HG03064 (cell line): ENCODE measurements at regions not wholly inside any gene's neighbourhood (a gene's known extent, or its start where the extent isn't known, plus 50 kb on each side); places are given as distances from the start of the nearest gene placed in this dataset.

Experiments used
- ATAC-seq: cut with Tn5 transposase; IDR thresholded peaks from one replicate; pipeline ENCODE4 v1.9.1; 2021; ENCODE audit warnings: low read depth; ENCODE audit not compliant: unreplicated experiment

- no peak for ATAC-seq
Observed at GRCh38 chr2:128368437-128369107, 49.9 kb upstream of the HS6ST1 start.

DNA sequence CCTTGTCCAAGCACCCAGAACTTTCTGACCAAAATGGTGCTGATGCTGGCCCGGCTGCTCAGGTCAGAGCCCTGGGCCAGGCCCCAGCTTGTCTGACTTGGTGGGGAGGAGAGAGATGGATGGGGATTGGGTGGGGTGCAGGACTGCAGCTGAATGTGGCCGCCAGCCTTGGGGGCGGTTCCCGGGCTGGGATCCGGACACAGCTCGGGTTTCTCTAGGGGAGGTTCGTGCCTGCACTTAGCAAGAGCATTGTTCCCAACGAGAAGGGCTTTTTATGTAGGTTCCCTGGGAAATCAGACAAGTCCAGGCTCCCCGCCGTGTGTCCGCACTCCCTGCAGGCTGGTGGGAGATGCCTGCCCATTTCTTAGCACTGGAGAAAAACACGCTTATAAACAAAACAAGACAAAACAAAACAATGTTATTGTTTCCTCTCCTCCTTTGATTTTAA lies 50.5 kb upstream of the HS6ST1 start:
- no peak for ATAC-seq

DNA sequence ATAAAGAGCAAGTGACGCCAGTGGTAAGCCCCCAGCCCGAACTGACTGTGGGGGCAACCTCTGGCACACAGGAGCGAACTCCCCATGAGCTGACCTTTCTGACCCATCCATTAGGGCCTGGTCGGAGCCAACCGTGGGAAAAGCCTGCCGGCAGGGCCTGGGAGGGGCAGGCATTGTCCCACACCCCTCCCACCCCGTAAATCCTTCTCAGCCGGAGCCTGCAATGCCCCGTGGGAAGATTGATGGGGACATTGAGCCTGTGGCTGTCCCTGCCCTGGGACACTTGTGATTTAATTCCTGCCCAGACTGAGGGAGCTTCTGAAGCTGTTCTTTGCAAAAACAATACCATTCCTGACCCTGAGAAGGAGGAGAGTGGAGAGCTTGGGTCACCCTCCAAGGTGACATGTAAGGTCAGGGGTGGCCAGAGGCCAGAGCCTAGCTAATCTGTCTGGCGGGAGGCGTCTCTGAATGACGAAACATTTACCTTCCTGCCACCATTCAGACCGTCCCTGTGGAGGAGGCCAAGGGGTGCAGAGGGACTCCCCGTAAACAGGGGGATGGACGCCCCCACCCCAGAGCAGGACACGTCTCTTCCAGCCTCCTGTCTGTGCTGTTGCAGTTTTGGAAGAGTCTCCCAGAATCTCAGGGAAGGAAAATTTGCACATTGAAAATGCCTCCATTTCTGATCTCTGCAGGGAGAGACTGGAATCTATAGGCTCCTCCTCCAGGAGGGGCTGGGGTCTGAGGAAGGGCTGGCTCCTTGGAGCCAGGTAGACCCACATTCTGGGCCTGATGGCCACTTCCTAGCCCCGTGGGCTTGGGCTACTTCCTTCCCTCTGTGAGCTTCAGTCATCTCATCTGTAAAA lies 51.2 kb upstream of the HS6ST1 start:
- ATAC-seq, result no peak

GRCh38 chr2:128370468-128371247 lies 52.0 kb upstream of the HS6ST1 start:
- ATAC-seq, result no peak

- no peak for ATAC-seq
Observed at GRCh38 chr2:128371248-128371630, 52.6 kb upstream of the HS6ST1 start.

- no peak for ATAC-seq
Observed at GRCh38 chr2:128371648-128372345, 53.1 kb upstream of the HS6ST1 start.

- ATAC-seq, result no peak
Observed at GRCh38 chr2:128372621-128373341, 54.1 kb upstream of the HS6ST1 start.

- no peak for ATAC-seq
Observed at GRCh38 chr2:128373451-128374000, 54.9 kb upstream of the HS6ST1 start.

- ATAC-seq, result no peak
Observed at GRCh38 chr2:128374001-128374710, 55.5 kb upstream of the HS6ST1 start.

GRCh38 chr2:128374711-128375413 lies 56.2 kb upstream of the HS6ST1 start:
- no peak for ATAC-seq

DNA sequence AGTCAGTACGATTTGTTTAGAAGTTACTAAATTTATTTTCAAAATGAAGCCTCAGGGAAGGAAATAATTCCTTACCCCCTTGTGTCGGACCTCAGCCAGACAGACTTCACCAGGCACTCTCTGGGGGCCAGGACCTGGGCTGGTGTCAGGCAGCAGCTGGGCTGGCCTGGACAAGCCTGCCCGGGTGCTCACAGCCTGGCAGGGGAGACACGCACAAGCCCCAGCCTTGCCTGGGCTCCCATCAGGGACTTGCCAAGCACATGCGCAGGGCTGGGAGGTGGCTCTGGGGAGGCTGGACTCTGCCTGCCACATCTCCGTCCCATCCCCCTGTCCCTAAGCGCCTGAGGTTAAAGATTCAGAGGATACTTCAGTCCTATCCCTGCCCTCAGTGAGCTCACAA lies 56.8 kb upstream of the HS6ST1 start:
- ATAC-seq, result no peak

GRCh38 chr2:128376241-128377041 lies 57.8 kb upstream of the HS6ST1 start:
- ATAC-seq, result no peak

- no peak for ATAC-seq
Observed at GRCh38 chr2:128377071-128377910, 58.6 kb upstream of the HS6ST1 start.

- no peak for ATAC-seq
Observed at GRCh38 chr2:128378231-128379020, 59.8 kb upstream of the HS6ST1 start.

GRCh38 chr2:128379021-128380015 lies 60.6 kb upstream of the HS6ST1 start:
- ATAC-seq, result no peak
